ENCODE measurements at regions not wholly inside any gene's neighbourhood (a gene's known extent, or its start where the extent isn't known, plus 50 kb on each side); places are given as distances from the start of the nearest gene placed in this dataset.
"Not testable (repeated sequence)": the region's sequence is repeated elsewhere in the genome, so short reads cannot be mapped to it uniquely, and the experiment has no call there.

- in situ Hi-C loops (cut with HindIII; ENCODE audit: low sequenced_read_pairs), result loop anchor here (25.0 kb wide), 1 partner anchor 238 kb away; the partner anchor contains the start of gene NFKBIA
These were observed 52.0 kb downstream of the PRORP start for GRCh38 chr14:35174342-35174741.

- in situ Hi-C loops (cut with HindIII; ENCODE audit: low sequenced_read_pairs), result no loop called here
These were observed 57.8 kb downstream of the PRORP start for GRCh38 chr14:35180179-35180578.

GRCh38 chr14:35184891-35185290 is 62.5 kb downstream of the PRORP start:
- in situ Hi-C loops (cut with HindIII; ENCODE audit: low sequenced_read_pairs), result not testable (repeated sequence)

GRCh38 chr14:35189422-35189821 is 67.1 kb downstream of the PRORP start:
- in situ Hi-C loops (cut with HindIII; ENCODE audit: low sequenced_read_pairs), result no loop called here

GRCh38 chr14:35193161-35193560 is 70.8 kb downstream of the PRORP start:
- in situ Hi-C loops (cut with HindIII; ENCODE audit: low sequenced_read_pairs), result no loop called here

- in situ Hi-C loops (cut with HindIII; ENCODE audit: low sequenced_read_pairs), result not testable (repeated sequence)
These were observed 71.8 kb downstream of the PRORP start for GRCh38 chr14:35194183-35194582.

GRCh38 chr14:35196571-35196970 is 74.2 kb downstream of the PRORP start:
- in situ Hi-C loops (cut with HindIII; ENCODE audit: low sequenced_read_pairs), result no loop called here

GRCh38 chr14:35197015-35197414 is 74.7 kb downstream of the PRORP start:
- in situ Hi-C loops (cut with HindIII; ENCODE audit: low sequenced_read_pairs), result no loop called here

GRCh38 chr14:35201066-35201465 is 78.7 kb downstream of the PRORP start:
- in situ Hi-C loops (cut with HindIII; ENCODE audit: low sequenced_read_pairs), result no loop called here

GRCh38 chr14:35202195-35202594 is 79.8 kb downstream of the PRORP start:
- in situ Hi-C loops (cut with HindIII; ENCODE audit: low sequenced_read_pairs), result no loop called here

- in situ Hi-C loops (cut with HindIII; ENCODE audit: low sequenced_read_pairs), result no loop called here
These were observed 83.4 kb downstream of the PRORP start for GRCh38 chr14:35205737-35206136.

- in situ Hi-C loops (cut with HindIII; ENCODE audit: low sequenced_read_pairs), result no loop called here
These were observed 81.1 kb upstream of the PSMA6 start for GRCh38 chr14:35211067-35211466.

GRCh38 chr14:35212471-35213142 is 79.6 kb upstream of the PSMA6 start:
- in situ Hi-C loops (cut with HindIII; ENCODE audit: low sequenced_read_pairs), result no loop called here

GRCh38 chr14:35213143-35213788 is 78.9 kb upstream of the PSMA6 start:
- in situ Hi-C loops (cut with HindIII; ENCODE audit: low sequenced_read_pairs), result no loop called here

GRCh38 chr14:35213869-35214387 is 78.3 kb upstream of the PSMA6 start:
- in situ Hi-C loops (cut with HindIII; ENCODE audit: low sequenced_read_pairs), result no loop called here

GRCh38 chr14:35214402-35214801 is 77.8 kb upstream of the PSMA6 start:
- in situ Hi-C loops (cut with HindIII; ENCODE audit: low sequenced_read_pairs), result not testable (repeated sequence)

GRCh38 chr14:35215110-35215813 is 76.9 kb upstream of the PSMA6 start:
- in situ Hi-C loops (cut with HindIII; ENCODE audit: low sequenced_read_pairs), result no loop called here

GRCh38 chr14:35218176-35218575 is 74.0 kb upstream of the PSMA6 start:
- in situ Hi-C loops (cut with HindIII; ENCODE audit: low sequenced_read_pairs), result not testable (repeated sequence)

- in situ Hi-C loops (cut with HindIII; ENCODE audit: low sequenced_read_pairs), result no loop called here
These were observed 73.2 kb upstream of the PSMA6 start for GRCh38 chr14:35218963-35219362.

- in situ Hi-C loops (cut with HindIII; ENCODE audit: low sequenced_read_pairs), result no loop called here
These were observed 72.0 kb upstream of the PSMA6 start for GRCh38 chr14:35220027-35220676.

- in situ Hi-C loops (cut with HindIII; ENCODE audit: low sequenced_read_pairs), result no loop called here
These were observed 71.3 kb upstream of the PSMA6 start for GRCh38 chr14:35220920-35221319.
